ENCODE measurements at regions not wholly inside any gene's neighbourhood (a gene's known extent, or its start where the extent isn't known, plus 50 kb on each side); places are given as distances from the start of the nearest gene placed in this dataset.

GRCh38 chr1:70495370-70495769, 84.3 kb downstream of the CTH start:
- TF ChIP-seq, protein P1, sequence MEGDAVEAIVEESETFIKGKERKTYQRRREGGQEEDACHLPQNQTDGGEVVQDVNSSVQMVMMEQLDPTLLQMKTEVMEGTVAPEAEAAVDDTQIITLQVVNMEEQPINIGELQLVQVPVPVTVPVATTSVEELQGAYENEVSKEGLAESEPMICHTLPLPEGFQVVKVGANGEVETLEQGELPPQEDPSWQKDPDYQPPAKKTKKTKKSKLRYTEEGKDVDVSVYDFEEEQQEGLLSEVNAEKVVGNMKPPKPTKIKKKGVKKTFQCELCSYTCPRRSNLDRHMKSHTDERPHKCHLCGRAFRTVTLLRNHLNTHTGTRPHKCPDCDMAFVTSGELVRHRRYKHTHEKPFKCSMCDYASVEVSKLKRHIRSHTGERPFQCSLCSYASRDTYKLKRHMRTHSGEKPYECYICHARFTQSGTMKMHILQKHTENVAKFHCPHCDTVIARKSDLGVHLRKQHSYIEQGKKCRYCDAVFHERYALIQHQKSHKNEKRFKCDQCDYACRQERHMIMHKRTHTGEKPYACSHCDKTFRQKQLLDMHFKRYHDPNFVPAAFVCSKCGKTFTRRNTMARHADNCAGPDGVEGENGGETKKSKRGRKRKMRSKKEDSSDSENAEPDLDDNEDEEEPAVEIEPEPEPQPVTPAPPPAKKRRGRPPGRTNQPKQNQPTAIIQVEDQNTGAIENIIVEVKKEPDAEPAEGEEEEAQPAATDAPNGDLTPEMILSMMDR (IDR thresholded peaks at IDR 0.05), result no peak
- TF ChIP-seq POLR2AphosphoS5 (IDR thresholded peaks at IDR 0.05) (no peak), POLR2A (IDR thresholded peaks at IDR 0.05) (no peak), EP300 (IDR thresholded peaks at IDR 0.05; ENCODE audit: low read depth) (no peak)
